CD14-positive monocyte (primary cell): ENCODE measurements at regions not wholly inside any gene's neighbourhood (a gene's known extent, or its start where the extent isn't known, plus 50 kb on each side); places are given as distances from the start of the nearest gene placed in this dataset.

Experiments
- DNase-seq, 3 donors: peaks; one replicate each; pipeline ENCODE4 v3.0.0-alpha.2; 2011 to 2022
- H2AFZ ChIP-seq: 2 replicates; pipeline ENCODE4 v1.6.0; 2012; ENCODE audit warnings: mild to moderate bottlenecking, low read depth, low read length, inconsistent platforms; ENCODE audit not compliant: insufficient read depth, poor library complexity, severe bottlenecking
- H3K27ac ChIP-seq, 2 donors: 1 replicate in 1 of 2; 2 replicates in 1 of 2; pipeline ENCODE4 v1.5.1; 2012 to 2013; ENCODE audit warnings: low read length in 2 of 2, control low read depth in 1 of 2, inconsistent platforms in 1 of 2, low read depth in 1 of 2, mild to moderate bottlenecking in 1 of 2
- H3K27me3 ChIP-seq, 2 donors: one replicate each; pipeline versions ENCODE4 v1.6.0 to v1.6.1; 2011 to 2013; ENCODE audit warnings: low read length in 2 of 2; ENCODE audit not compliant: control insufficient read depth in 2 of 2, insufficient read depth in 2 of 2
- H3K36me3 ChIP-seq, 2 donors: replicated peaks in 1 of 2; 1 replicate in 1 of 2; 2 replicates in 1 of 2; pipeline versions ENCODE4 v1.5.1 to v1.6.1; 2012 to 2013; ENCODE audit warnings: low read length in 2 of 2, control low read depth in 1 of 2, inconsistent platforms in 1 of 2, mild to moderate bottlenecking in 1 of 2; ENCODE audit not compliant: insufficient read depth in 2 of 2, control insufficient read depth in 1 of 2
- H3K4me1 ChIP-seq, 2 donors: 1 replicate in 1 of 2; 2 replicates in 1 of 2; pipeline versions ENCODE4 v1.5.1 to v1.6.1; 2012 to 2013; ENCODE audit warnings: low read length in 2 of 2, control low read depth in 1 of 2, inconsistent platforms in 1 of 2, mild to moderate bottlenecking in 1 of 2, moderate library complexity in 1 of 2; ENCODE audit not compliant: insufficient read depth in 2 of 2, control insufficient read depth in 1 of 2
- H3K4me2 ChIP-seq: replicated peaks from 2 replicates; pipeline ENCODE3; 2012; ENCODE audit warnings: low read length, moderate library complexity, mild to moderate bottlenecking; ENCODE audit not compliant: poor library complexity, severe bottlenecking; ENCODE audit errors: extremely low read depth
- H3K4me3 ChIP-seq, 3 experiments: fragments of 200-600 bp in 1 of 3; sonication (generic) in 1 of 3; replicated peaks in 1 of 3; 1 replicate in 2 of 3; 2 replicates in 1 of 3; pipeline ENCODE4 v1.5.1; 2011 to 2013; ENCODE audit warnings: low read length in 3 of 3, mild to moderate bottlenecking in 3 of 3, control low read depth in 2 of 3, low read depth in 2 of 3, inconsistent platforms in 1 of 3, moderate library complexity in 1 of 3
- H3K79me2 ChIP-seq: 2 replicates; pipeline ENCODE4 v1.6.0; 2012; ENCODE audit warnings: mild to moderate bottlenecking, control low read depth, inconsistent platforms, low read length, moderate library complexity; ENCODE audit not compliant: insufficient read depth
- H3K9ac ChIP-seq: 2 replicates; pipeline ENCODE4 v1.6.0; 2017; ENCODE audit warnings: low read length, mild to moderate bottlenecking; ENCODE audit not compliant: insufficient read depth, poor library complexity, severe bottlenecking
- H3K9me3 ChIP-seq, 2 donors: replicated peaks in 1 of 2; 1 replicate in 1 of 2; 2 replicates in 1 of 2; pipeline versions ENCODE4 v1.5.1 to v1.6.1; 2012 to 2013; ENCODE audit warnings: low read length in 2 of 2, control low read depth in 1 of 2; ENCODE audit not compliant: control insufficient read depth in 1 of 2, insufficient read depth in 1 of 2
- H4K20me1 ChIP-seq: 2 replicates; pipeline ENCODE4 v1.6.0; 2012; ENCODE audit warnings: mild to moderate bottlenecking, low read length, control low read depth, moderate library complexity; ENCODE audit not compliant: insufficient read depth
- H3K27ac Mint-ChIP-seq, 7 donors: one replicate each; pipeline ENCODE4 v1.8.0; 2020; ENCODE audit warnings: mild to moderate bottlenecking in 7 of 7, mixed read lengths in 7 of 7, moderate library complexity in 6 of 7, inconsistent platforms in 2 of 7
- H3K27me3 Mint-ChIP-seq, 3 donors: one replicate each; pipeline ENCODE4 v1.8.0; 2021 to 2022; ENCODE audit warnings: low read depth in 3 of 3, mild to moderate bottlenecking in 3 of 3, mixed read lengths in 3 of 3, moderate library complexity in 3 of 3, inconsistent platforms in 1 of 3
- H3K36me3 Mint-ChIP-seq, 2 donors: one replicate each; pipeline ENCODE4 v1.8.0; 2020; ENCODE audit warnings: mixed read lengths in 2 of 2, inconsistent platforms in 1 of 2, mild to moderate bottlenecking in 1 of 2
- H3K4me1 Mint-ChIP-seq: one replicate; pipeline ENCODE4 v1.8.0; 2020; ENCODE audit warnings: mild to moderate bottlenecking, mixed read lengths
- H3K4me3 Mint-ChIP-seq, 2 donors: one replicate each; pipeline ENCODE4 v1.8.0; 2020; ENCODE audit warnings: mild to moderate bottlenecking in 2 of 2, mixed read lengths in 2 of 2, moderate library complexity in 1 of 2
- H3K9me3 Mint-ChIP-seq, 7 donors: one replicate each; pipeline ENCODE4 v1.8.0; 2020 to 2022; ENCODE audit warnings: mixed read lengths in 7 of 7, mild to moderate bottlenecking in 6 of 7, moderate library complexity in 6 of 7, inconsistent platforms in 2 of 7
- CTCF ChIP-seq: fragments of 200-600 bp; IDR thresholded peaks from one replicate; pipeline ENCODE4 v1.8.0; 2022; ENCODE audit warnings: antibody characterized with exemption, mild to moderate bottlenecking
- WGBS: methylation state at CpG from one replicate; pipeline ENCODE4 v1.1.5; 2013; ENCODE audit warnings: missing lambda C conversion rate; ENCODE audit not compliant: insufficient coverage; 5-methylcytosine and 5-hydroxymethylcytosine counted together
- intact Hi-C, 2 donors: fragments of 100-400 bp; cut with micrococcal nuclease; formaldehyde crosslinking; loops; one replicate each; pipeline versions ENCODE4 v1.15.0 to v1.15.1; 2023

GRCh38 chr2:21265752-21266151 lies 142.0 kb downstream of the TDRD15 start:
- no peaks in the 10 kb centered on the region for H3K27me3 ChIP-seq
- no peak overlapping the region for H3K4me3 ChIP-seq
- H3K4me1 Mint-ChIP-seq: no peaks in the 10 kb centered on the region
- H3K27me3 Mint-ChIP-seq: peaks cover 1 to 11% (median 4%) of the 10 kb centered on the region in 3 donors
- H3K4me3 Mint-ChIP-seq: no peak overlapping the region
- no peak overlapping the region for H3K27ac ChIP-seq
- no peaks in the 10 kb centered on the region for H3K9me3 ChIP-seq
- no peak for TF ChIP-seq CTCF
- H3K79me2 ChIP-seq: no peaks in the 10 kb centered on the region
- no peaks in the 10 kb centered on the region for H3K36me3 ChIP-seq
- WGBS: no CpG with 5 or more reads among the region's 3 CpGs
- H2AFZ ChIP-seq: no peak overlapping the region
- H3K4me1 ChIP-seq: no peaks in the 10 kb centered on the region
- no peaks in the 10 kb centered on the region for H4K20me1 ChIP-seq
- H3K9me3 Mint-ChIP-seq: peaks cover 0 to 3% (median 0%) of the 10 kb centered on the region in 7 donors
- H3K4me2 ChIP-seq: no peak overlapping the region
- intact Hi-C loops: no loop called here
- DNase-seq: no peak
- H3K36me3 Mint-ChIP-seq: no peaks in the 10 kb centered on the region
- no peak overlapping the region for H3K27ac Mint-ChIP-seq
- no peak overlapping the region for H3K9ac ChIP-seq

- no peaks in the 10 kb centered on the region for H3K4me1 Mint-ChIP-seq
- H3K27ac Mint-ChIP-seq: no peak overlapping the region
- Histone ChIP-seq H3K4me3 (no peak overlapping the region), H3K9me3 (no peaks in the 10 kb centered on the region), H3K9ac (no peak overlapping the region), H3K4me1 (no peaks in the 10 kb centered on the region), H3K27me3 (no peaks in the 10 kb centered on the region), H2AFZ (no peak overlapping the region), H3K36me3 (no peaks in the 10 kb centered on the region), H4K20me1 (no peaks in the 10 kb centered on the region), H3K27ac (no peak overlapping the region), H3K4me2 (no peak overlapping the region), H3K79me2 (no peaks in the 10 kb centered on the region)
- H3K36me3 Mint-ChIP-seq: no peaks in the 10 kb centered on the region
- intact Hi-C loops: no loop called here
- peaks cover 0 to 3% (median 0%) of the 10 kb centered on the region in 7 donors for H3K9me3 Mint-ChIP-seq
- no peak overlapping the region for H3K4me3 Mint-ChIP-seq
- no peak for TF ChIP-seq CTCF
- WGBS: 70% methylated on average over 3 of the region's 5 CpGs
- no peak for DNase-seq
- peaks cover 1 to 10% (median 6%) of the 10 kb centered on the region in 3 donors for H3K27me3 Mint-ChIP-seq
These were observed 143.6 kb downstream of the TDRD15 start for GRCh38 chr2:21267232-21267835.
